ENCODE measurements at regions not wholly inside any gene's neighbourhood (a gene's known extent, or its start where the extent isn't known, plus 50 kb on each side); places are given as distances from the start of the nearest gene placed in this dataset.

DNA sequence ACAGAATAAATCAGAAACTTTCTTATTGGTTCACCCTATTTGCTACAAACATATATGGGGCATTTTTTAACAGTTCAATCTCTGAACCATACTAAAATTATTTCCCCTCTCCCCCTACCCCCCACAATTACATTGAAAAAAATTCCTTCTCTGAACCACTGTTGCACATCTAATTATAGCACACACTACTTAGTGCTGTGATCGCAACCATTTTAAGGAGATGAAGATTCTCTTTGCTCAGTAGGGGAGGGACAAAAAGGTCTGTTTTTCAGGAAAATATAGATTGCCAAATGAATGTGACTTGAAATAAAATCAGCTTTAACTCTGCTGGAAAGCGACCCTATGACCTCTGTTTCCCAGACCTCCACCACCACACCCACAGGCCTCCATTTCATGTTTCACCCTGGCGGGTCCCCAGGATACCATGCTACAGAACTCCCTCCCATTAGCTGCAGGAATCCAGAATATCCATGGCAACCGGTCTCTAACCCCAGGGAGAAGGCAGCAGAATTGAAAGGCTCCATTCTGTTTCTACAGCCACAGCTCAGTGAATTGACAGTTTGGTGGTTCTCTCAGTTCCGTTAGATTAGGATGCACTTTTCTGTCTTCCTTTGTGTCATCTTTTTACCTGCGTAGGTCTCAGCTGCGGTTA, 286.3 kb downstream of the TBC1D4 start:
- no peak for DNase-seq
- intact Hi-C loops (cut with micrococcal nuclease) = no loop called here
- peaks cover 35% of the 10 kb centered on the region for H3K4me1 ChIP-seq
- no peaks in the 10 kb centered on the region for H3K9me3 ChIP-seq (replicated peaks)
- no peak overlapping the region for H3K4me3 ChIP-seq
- no peaks in the 10 kb centered on the region for H3K36me3 ChIP-seq
- H3K27me3 ChIP-seq (ENCODE audit: low read depth) = no peaks in the 10 kb centered on the region
- H3K27ac ChIP-seq (replicated peaks) = peak overlapping the region; percentile 81
- TF ChIP-seq, protein P1, sequence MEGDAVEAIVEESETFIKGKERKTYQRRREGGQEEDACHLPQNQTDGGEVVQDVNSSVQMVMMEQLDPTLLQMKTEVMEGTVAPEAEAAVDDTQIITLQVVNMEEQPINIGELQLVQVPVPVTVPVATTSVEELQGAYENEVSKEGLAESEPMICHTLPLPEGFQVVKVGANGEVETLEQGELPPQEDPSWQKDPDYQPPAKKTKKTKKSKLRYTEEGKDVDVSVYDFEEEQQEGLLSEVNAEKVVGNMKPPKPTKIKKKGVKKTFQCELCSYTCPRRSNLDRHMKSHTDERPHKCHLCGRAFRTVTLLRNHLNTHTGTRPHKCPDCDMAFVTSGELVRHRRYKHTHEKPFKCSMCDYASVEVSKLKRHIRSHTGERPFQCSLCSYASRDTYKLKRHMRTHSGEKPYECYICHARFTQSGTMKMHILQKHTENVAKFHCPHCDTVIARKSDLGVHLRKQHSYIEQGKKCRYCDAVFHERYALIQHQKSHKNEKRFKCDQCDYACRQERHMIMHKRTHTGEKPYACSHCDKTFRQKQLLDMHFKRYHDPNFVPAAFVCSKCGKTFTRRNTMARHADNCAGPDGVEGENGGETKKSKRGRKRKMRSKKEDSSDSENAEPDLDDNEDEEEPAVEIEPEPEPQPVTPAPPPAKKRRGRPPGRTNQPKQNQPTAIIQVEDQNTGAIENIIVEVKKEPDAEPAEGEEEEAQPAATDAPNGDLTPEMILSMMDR (IDR thresholded peaks at IDR 0.05; ENCODE audit: borderline replicate concordance) = no peak

DNA sequence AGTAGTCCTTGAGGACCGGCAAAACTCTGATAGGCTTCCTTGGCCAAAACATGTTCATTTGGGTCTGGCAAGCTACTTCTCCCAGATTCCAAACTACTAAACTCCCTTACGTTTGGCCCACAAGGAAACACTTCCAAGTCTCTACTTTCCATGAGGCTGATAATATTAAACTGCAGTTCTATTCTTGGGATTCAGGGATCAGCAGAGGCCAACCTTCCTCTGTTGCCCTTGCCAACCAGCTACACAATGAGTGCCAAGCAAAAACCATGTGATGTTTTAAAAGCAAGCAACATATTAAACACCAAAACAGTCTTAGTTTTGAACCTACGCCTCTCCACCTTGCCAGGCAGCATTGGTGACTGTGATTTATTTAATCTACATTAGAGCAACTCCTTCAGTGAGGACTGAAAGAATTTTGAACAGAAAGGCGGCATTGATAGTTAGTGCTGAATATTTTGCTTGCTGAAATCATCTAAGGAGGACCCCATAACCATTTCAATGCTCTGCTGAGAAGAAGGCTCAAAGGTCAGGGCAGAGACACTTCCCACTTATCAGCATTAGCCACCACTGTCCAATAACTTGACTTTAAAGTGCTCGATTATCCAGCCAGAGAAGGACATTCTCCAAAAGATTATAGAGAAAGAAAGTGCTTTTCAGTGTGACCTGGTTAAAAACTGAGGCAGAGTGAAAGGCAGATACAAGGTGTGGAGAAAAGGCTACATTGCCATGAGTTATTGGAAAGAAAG, 287.1 kb downstream of the TBC1D4 start:
- Histone ChIP-seq H3K4me1 (peaks cover 33% of the 10 kb centered on the region), H3K36me3 (no peaks in the 10 kb centered on the region), H3K9me3 (replicated peaks) (no peaks in the 10 kb centered on the region), H3K4me3 (no peak overlapping the region), H3K27me3 (ENCODE audit: low read depth) (no peaks in the 10 kb centered on the region), H3K27ac (replicated peaks) (peak overlapping the region; percentile 81)
- intact Hi-C loops (cut with micrococcal nuclease) = no loop called here
- DNase-seq = no peak
- TF ChIP-seq, protein P1 (IDR thresholded peaks at IDR 0.05; ENCODE audit: borderline replicate concordance) = no peak

DNA sequence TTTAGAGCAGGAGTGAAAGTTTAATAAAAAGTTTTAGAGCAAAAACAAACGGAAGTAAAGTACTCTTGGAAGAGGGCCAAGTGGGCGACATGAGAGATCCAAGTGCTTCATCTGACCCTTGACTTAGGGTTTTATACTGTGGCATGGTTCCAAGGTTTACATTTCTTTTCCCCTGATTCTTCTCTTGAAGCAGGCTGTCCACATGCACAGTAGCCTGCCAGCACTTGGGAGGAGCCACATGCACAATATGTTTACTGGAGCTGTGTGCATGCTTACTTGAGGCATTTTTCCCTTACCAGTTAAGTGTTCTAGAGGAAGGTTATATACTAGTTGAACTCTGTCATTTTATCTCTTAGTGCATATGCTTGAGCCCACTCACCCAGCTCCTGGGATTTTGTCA, 295.6 kb downstream of the TBC1D4 start:
- intact Hi-C loops (cut with micrococcal nuclease) = no loop called here
- no peak for DNase-seq
- no peak overlapping the region for H3K27ac ChIP-seq (replicated peaks)
- peaks cover 28% of the 10 kb centered on the region for H3K9me3 ChIP-seq (replicated peaks)
- no peaks in the 10 kb centered on the region for H3K36me3 ChIP-seq
- peaks cover 7% of the 10 kb centered on the region for H3K4me1 ChIP-seq
- no peak overlapping the region for H3K4me3 ChIP-seq
- TF ChIP-seq, protein P1 (IDR thresholded peaks at IDR 0.05; ENCODE audit: borderline replicate concordance) = no peak
- H3K27me3 ChIP-seq (ENCODE audit: low read depth) = no peaks in the 10 kb centered on the region

DNA sequence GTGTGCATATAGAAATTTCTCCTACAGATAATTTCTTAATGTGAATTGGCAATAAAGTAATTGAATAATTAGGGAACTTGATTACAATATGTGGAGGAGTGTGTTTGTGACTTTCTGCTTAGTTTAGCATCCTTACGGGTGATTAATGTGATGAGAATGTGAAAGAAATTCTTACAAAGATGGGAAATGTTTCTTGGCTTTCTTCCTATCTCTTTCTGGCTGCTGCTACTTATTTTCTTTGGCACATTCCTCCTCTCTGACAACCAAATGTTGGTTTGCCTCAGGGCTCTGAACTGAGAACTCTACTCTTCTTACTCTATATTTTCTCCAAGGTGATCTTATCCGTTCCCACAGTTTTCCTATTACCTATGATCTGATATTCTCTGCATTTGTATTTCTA, 300.1 kb downstream of the TBC1D4 start:
- H3K27ac ChIP-seq (replicated peaks) = no peak overlapping the region
- TF ChIP-seq, protein P1 (IDR thresholded peaks at IDR 0.05; ENCODE audit: borderline replicate concordance) = no peak
- H3K9me3 ChIP-seq (replicated peaks) = peaks cover 23% of the 10 kb centered on the region
- intact Hi-C loops (cut with micrococcal nuclease) = no loop called here
- no peak for DNase-seq
- peaks cover 7% of the 10 kb centered on the region for H3K4me1 ChIP-seq
- H3K36me3 ChIP-seq = no peaks in the 10 kb centered on the region
- H3K4me3 ChIP-seq = no peak overlapping the region
- no peaks in the 10 kb centered on the region for H3K27me3 ChIP-seq (ENCODE audit: low read depth)

DNA sequence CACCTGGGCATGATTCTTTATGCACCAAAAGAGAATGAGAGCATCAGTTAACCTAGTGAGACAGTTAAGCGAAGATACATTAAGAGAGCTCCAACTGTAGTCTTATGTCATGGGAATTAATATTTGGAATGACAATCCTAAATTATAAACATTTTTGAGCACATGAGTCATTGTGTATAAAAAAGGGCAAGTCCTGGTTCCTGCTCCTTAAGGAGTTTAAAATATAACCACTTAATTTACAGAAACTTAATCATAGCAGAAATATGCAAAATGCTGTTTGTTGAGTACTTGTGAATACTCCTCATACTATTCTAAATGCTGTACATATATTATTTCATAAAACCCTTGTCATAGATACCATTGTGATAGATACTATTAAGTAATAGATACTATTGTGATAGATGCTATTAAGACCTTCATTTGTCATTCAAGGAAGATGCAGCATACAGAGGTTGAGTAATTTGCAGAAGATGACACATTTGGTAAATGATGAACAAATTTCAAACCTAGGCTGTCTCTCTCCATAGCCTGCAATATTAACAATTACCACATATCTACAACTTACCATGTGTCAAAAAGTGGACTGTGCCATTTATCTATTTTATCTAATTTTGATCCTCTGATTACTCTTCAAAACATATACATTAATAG, 301.0 kb downstream of the TBC1D4 start:
- intact Hi-C loops (cut with micrococcal nuclease) = no loop called here
- no peak overlapping the region for H3K27ac ChIP-seq (replicated peaks)
- TF ChIP-seq, protein P1 (IDR thresholded peaks at IDR 0.05; ENCODE audit: borderline replicate concordance) = no peak
- DNase-seq = no peak
- H3K4me1 ChIP-seq = no peaks in the 10 kb centered on the region
- no peaks in the 10 kb centered on the region for H3K27me3 ChIP-seq (ENCODE audit: low read depth)
- no peak overlapping the region for H3K4me3 ChIP-seq
- H3K36me3 ChIP-seq = no peaks in the 10 kb centered on the region
- peaks cover 23% of the 10 kb centered on the region for H3K9me3 ChIP-seq (replicated peaks)
